Breast epithelium (tissue), 4 donors: ENCODE measurements at regions not wholly inside any gene's neighbourhood (a gene's known extent, or its start where the extent isn't known, plus 50 kb on each side); places are given as distances from the start of the nearest gene placed in this dataset.

Experiments
- DNase-seq, 2 donors: peaks; one replicate each; pipeline ENCODE4 v3.0.0-alpha.2; 2019; ENCODE audit warnings: low spot score in 2 of 2
- H3K27ac ChIP-seq, 2 donors: fragments of 200-600 bp; sonication (generic) in 1 of 2; one replicate each; pipeline ENCODE4 v1.5.1; 2016 to 2019; ENCODE audit warnings: mild to moderate bottlenecking in 1 of 2
- H3K27me3 ChIP-seq, 2 donors: fragments of 200-600 bp; sonication (generic) in 1 of 2; one replicate each; pipeline versions ENCODE4 v1.5.1 to v1.6.0; 2017 to 2019; ENCODE audit warnings: control low read depth in 1 of 2, mild to moderate bottlenecking in 1 of 2
- H3K36me3 ChIP-seq: fragments of 200-600 bp; one replicate; pipeline ENCODE4 v1.5.1; 2019
- H3K4me1 ChIP-seq, 2 donors: fragments of 200-600 bp; sonication (generic); one replicate each; pipeline ENCODE4 v1.5.1; 2016 to 2019; ENCODE audit warnings: control low read depth in 1 of 2
- H3K4me3 ChIP-seq, 3 donors: fragments of 200-600 bp; sonication (generic); 1 replicate in 2 of 3; 2 replicates in 1 of 3; pipeline ENCODE4 v1.5.1; 2016 to 2019; ENCODE audit warnings: mild to moderate bottlenecking in 3 of 3, moderate library complexity in 2 of 3
- H3K9me3 ChIP-seq, 2 donors: fragments of 200-600 bp; sonication (generic) in 1 of 2; one replicate each; pipeline ENCODE4 v1.5.1; 2016 to 2019; ENCODE audit warnings: control low read depth in 1 of 2
- CTCF ChIP-seq, 3 donors: fragments of 450-650 bp; IDR thresholded peaks; one replicate each; pipeline ENCODE4 v1.5.1; 2016 to 2017; ENCODE audit warnings: antibody characterized with exemption in 3 of 3, mild to moderate bottlenecking in 3 of 3, moderate library complexity in 3 of 3
- POLR2A ChIP-seq: fragments of 450-650 bp; IDR thresholded peaks from one replicate; pipeline ENCODE4 v1.6.1; 2016; ENCODE audit warnings: antibody characterized with exemption, mild to moderate bottlenecking, moderate library complexity
- POLR2AphosphoS5 ChIP-seq, 3 donors: sonication (generic); formaldehyde crosslinking; IDR thresholded peaks; one replicate each; pipeline ENCODE4 v1.6.1; 2017; ENCODE audit warnings: antibody characterized with exemption in 3 of 3
- intact Hi-C: fragments of 100-400 bp; cut with DNase I; formaldehyde crosslinking; loops from one replicate; pipeline ENCODE4 v1.15.1; 2023; ENCODE audit warnings: low total_unique reads

- Histone ChIP-seq H3K4me3 (no peak overlapping the region), H3K4me1 (no peaks in the 10 kb centered on the region), H3K36me3 (no peaks in the 10 kb centered on the region), H3K27ac (no peak overlapping the region), H3K9me3 (no peaks in the 10 kb centered on the region), H3K27me3 (peaks cover 0 to 9% of the 10 kb centered on the region in 2 donors)
- TF ChIP-seq POLR2A = no peak
- no peak for TF ChIP-seq POLR2AphosphoS5 (IDR thresholded peaks at IDR 0.05)
- no peak for TF ChIP-seq CTCF (IDR thresholded peaks at IDR 0.05)
- DNase-seq = no peak
- intact Hi-C loops = no loop called here
These were observed 95.0 kb upstream of the TBL1X start for GRCh38 chrX:9369802-9370291.

- Histone ChIP-seq H3K27me3 (peaks cover 0 to 9% of the 10 kb centered on the region in 2 donors), H3K4me1 (no peaks in the 10 kb centered on the region), H3K9me3 (no peaks in the 10 kb centered on the region), H3K36me3 (no peaks in the 10 kb centered on the region), H3K27ac (no peak overlapping the region), H3K4me3 (no peak overlapping the region)
- intact Hi-C loops = no loop called here
- DNase-seq = no peak
- TF ChIP-seq POLR2A (no peak), CTCF (IDR thresholded peaks at IDR 0.05) (no peak), POLR2AphosphoS5 (IDR thresholded peaks at IDR 0.05) (no peak)
These were observed 94.0 kb upstream of the TBL1X start for GRCh38 chrX:9370893-9371292.

GRCh38 chrX:9372866-9373265 is 92.0 kb upstream of the TBL1X start:
- no peak for DNase-seq
- Histone ChIP-seq H3K27me3 (peaks cover 0 to 11% of the 10 kb centered on the region in 2 donors), H3K36me3 (no peaks in the 10 kb centered on the region), H3K27ac (no peak overlapping the region), H3K4me3 (no peak overlapping the region), H3K9me3 (no peaks in the 10 kb centered on the region), H3K4me1 (no peaks in the 10 kb centered on the region)
- intact Hi-C loops = no loop called here
- TF ChIP-seq POLR2AphosphoS5 (IDR thresholded peaks at IDR 0.05) = no peak
- TF ChIP-seq CTCF (IDR thresholded peaks at IDR 0.05) = no peak
- no peak for TF ChIP-seq POLR2A

- DNase-seq = no peak
- H3K9me3 ChIP-seq = no peaks in the 10 kb centered on the region
- no peak overlapping the region for H3K27ac ChIP-seq
- peaks cover 0 to 18% of the 10 kb centered on the region in 2 donors for H3K27me3 ChIP-seq
- TF ChIP-seq CTCF (IDR thresholded peaks at IDR 0.05) = no peak
- no peak overlapping the region for H3K4me3 ChIP-seq
- H3K36me3 ChIP-seq = no peaks in the 10 kb centered on the region
- intact Hi-C loops = no loop called here
- H3K4me1 ChIP-seq = no peaks in the 10 kb centered on the region
These were observed 91.1 kb upstream of the TBL1X start for GRCh38 chrX:9373789-9374188.

GRCh38 chrX:9374555-9374954 is 90.3 kb upstream of the TBL1X start:
- Histone ChIP-seq H3K36me3 (no peaks in the 10 kb centered on the region), H3K9me3 (no peaks in the 10 kb centered on the region), H3K27me3 (peaks cover 0 to 25% of the 10 kb centered on the region in 2 donors), H3K4me3 (no peak overlapping the region), H3K4me1 (no peaks in the 10 kb centered on the region), H3K27ac (no peak overlapping the region)
- TF ChIP-seq POLR2A (no peak), POLR2AphosphoS5 (IDR thresholded peaks at IDR 0.05) (no peak), CTCF (IDR thresholded peaks at IDR 0.05) (no peak)
- intact Hi-C loops = no loop called here
- no peak for DNase-seq
